Large intestine (tissue), 3 donors: ENCODE measurements at regions not wholly inside any gene's neighbourhood (a gene's known extent, or its start where the extent isn't known, plus 50 kb on each side); places are given as distances from the start of the nearest gene placed in this dataset.

ENCODE experiments used
- DNase-seq, 2 donors: peaks; one replicate each; pipeline versions ENCODE4 v3.0.0 to v3.0.0-alpha.2; 2013
- H3K27ac ChIP-seq: one replicate; pipeline ENCODE4 v1.5.1; 2013; ENCODE audit warnings: low read length
- H3K27me3 ChIP-seq: 2 replicates; pipeline ENCODE4 v1.6.1; 2013; ENCODE audit warnings: low read length; ENCODE audit not compliant: control insufficient read depth, insufficient read depth
- H3K36me3 ChIP-seq: 2 replicates; pipeline ENCODE4 v1.6.1; 2013; ENCODE audit warnings: low read length; ENCODE audit not compliant: control insufficient read depth, insufficient read depth
- H3K4me1 ChIP-seq: one replicate; pipeline ENCODE4 v1.6.1; 2013; ENCODE audit warnings: low read length; ENCODE audit not compliant: control insufficient read depth, insufficient read depth
- H3K4me3 ChIP-seq: one replicate; pipeline ENCODE4 v1.5.1; 2013; ENCODE audit warnings: low read length
- H3K9me3 ChIP-seq: one replicate; pipeline ENCODE4 v1.6.1; 2013; ENCODE audit warnings: mild to moderate bottlenecking, low read depth, low read length, moderate library complexity; ENCODE audit not compliant: control insufficient read depth
- WGBS: methylation state at CpG from one replicate; pipeline ENCODE4 v1.1.5; 2013; ENCODE audit warnings: low lambda C conversion rate; ENCODE audit not compliant: insufficient coverage; 5-methylcytosine and 5-hydroxymethylcytosine counted together

DNA sequence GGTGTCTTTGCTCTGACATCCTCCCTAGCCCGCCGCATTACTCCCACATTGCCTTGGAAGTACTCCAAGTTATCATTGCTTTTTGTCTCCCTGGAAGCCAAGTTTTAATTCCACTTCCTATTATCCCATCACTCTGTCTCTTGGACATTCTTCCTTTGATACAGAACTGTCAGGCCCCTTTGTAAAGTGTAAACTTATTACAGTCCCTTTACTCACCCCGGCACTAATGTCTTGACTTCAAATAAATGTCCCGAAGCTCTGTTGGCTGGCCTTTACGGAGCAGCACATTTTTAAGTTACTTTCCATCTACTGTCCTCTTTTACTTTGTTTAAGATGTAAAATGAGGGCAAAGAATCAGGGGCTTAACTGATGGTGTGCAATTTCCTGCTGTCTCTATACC is 223.5 kb upstream of the IGFBP7 start:
- Histone ChIP-seq H3K36me3 (no peaks in the 10 kb centered on the region), H3K9me3 (no peaks in the 10 kb centered on the region), H3K27me3 (no peaks in the 10 kb centered on the region), H3K27ac (no peak overlapping the region), H3K4me1 (no peaks in the 10 kb centered on the region), H3K4me3 (no peak overlapping the region)
- DNase-seq, result no peak
- WGBS, result 89% methylated on average over 3 of the region's 5 CpGs

DNA sequence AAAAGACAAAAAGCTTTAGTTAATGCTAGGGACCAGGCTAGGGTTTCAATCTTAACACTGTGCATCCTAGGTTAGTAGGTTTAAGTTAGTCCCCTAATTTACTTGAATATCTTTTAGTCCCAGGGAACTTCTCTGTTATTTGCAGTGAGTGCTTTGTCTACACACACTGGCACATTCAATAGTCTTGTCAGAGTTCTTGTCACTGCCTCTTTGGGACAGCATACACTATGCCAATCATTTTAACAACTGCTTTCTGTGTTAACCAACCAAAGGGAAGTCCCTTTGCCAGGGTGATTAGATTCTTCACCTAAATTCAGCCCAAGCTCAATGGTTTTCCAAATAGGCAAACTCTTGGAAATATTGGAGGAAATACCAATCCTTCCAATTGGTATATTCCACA is 221.8 kb upstream of the IGFBP7 start:
- DNase-seq, result no peak
- Histone ChIP-seq H3K4me1 (no peaks in the 10 kb centered on the region), H3K36me3 (no peaks in the 10 kb centered on the region), H3K27ac (no peak overlapping the region), H3K4me3 (no peak overlapping the region), H3K27me3 (no peaks in the 10 kb centered on the region), H3K9me3 (no peaks in the 10 kb centered on the region)

DNA sequence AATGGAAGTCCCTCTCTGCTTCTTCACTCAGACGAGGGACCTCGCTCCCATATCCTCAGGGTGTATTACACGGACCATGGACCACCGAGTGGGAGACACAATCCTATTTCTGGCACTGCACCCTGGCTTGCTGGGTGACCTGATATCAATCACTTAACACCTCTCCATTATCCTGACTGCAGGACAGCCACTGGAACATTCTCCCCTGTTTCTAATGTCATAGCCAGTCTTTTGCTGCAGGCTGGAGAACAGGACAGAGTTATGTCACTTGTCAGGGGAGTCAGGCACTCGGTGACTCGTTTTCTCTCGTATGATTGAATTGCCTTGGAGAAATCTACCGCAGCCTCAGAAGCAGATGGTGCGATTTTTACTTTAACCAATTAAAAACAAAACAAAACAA is 219.1 kb upstream of the IGFBP7 start:
- no peaks in the 10 kb centered on the region for H3K9me3 ChIP-seq
- H3K36me3 ChIP-seq, result no peaks in the 10 kb centered on the region
- DNase-seq, result no peak
- H3K4me1 ChIP-seq, result no peaks in the 10 kb centered on the region
- H3K4me3 ChIP-seq, result no peak overlapping the region
- WGBS, result 90% methylated on average over 4 of the region's 9 CpGs
- no peak overlapping the region for H3K27ac ChIP-seq
- no peaks in the 10 kb centered on the region for H3K27me3 ChIP-seq

- Histone ChIP-seq H3K4me1 (no peaks in the 10 kb centered on the region), H3K36me3 (no peaks in the 10 kb centered on the region), H3K27me3 (no peaks in the 10 kb centered on the region), H3K4me3 (no peak overlapping the region), H3K9me3 (no peaks in the 10 kb centered on the region), H3K27ac (no peak overlapping the region)
- WGBS, result 100% methylated on average over 1 of the region's 4 CpGs
- DNase-seq, result no peak
Measured at GRCh38 chr4:57324673-57325307, 214.6 kb upstream of the IGFBP7 start.

- Histone ChIP-seq H3K4me3 (no peak overlapping the region), H3K27me3 (no peaks in the 10 kb centered on the region), H3K9me3 (no peaks in the 10 kb centered on the region), H3K4me1 (no peaks in the 10 kb centered on the region), H3K36me3 (no peaks in the 10 kb centered on the region), H3K27ac (no peak overlapping the region)
- no peak for DNase-seq
- WGBS, result 80% methylated on average over 2 of the region's 4 CpGs
Measured at GRCh38 chr4:57320849-57321248, 210.7 kb upstream of the IGFBP7 start.

GRCh38 chr4:57320217-57320616 is 210.0 kb upstream of the IGFBP7 start:
- no peak overlapping the region for H3K4me3 ChIP-seq
- 75% methylated on average over 1 of the region's 3 CpGs for WGBS
- no peaks in the 10 kb centered on the region for H3K4me1 ChIP-seq
- H3K27me3 ChIP-seq, result no peaks in the 10 kb centered on the region
- no peak overlapping the region for H3K27ac ChIP-seq
- no peaks in the 10 kb centered on the region for H3K36me3 ChIP-seq
- no peaks in the 10 kb centered on the region for H3K9me3 ChIP-seq
- DNase-seq, result no peak

DNA sequence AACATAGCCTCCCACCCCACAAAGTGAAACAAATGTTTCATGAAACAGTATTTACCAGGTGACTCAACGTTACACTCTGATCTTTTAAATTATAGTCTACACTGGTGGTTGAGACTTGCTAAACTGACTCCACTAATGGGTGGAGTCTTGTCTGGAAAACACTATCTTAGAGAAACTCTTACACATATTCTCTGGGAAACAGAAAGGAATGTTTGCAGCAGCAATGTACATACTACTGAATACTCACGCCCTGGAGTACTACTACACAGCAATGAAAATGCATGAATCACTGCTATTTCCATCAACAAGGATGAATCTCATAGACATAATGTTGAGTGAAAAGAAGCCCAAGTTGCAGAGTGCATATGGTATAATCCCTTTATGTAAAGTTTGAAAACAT is 208.5 kb upstream of the IGFBP7 start:
- WGBS, result 80% methylated on average over 1 of the region's 2 CpGs
- no peak overlapping the region for H3K27ac ChIP-seq
- H3K9me3 ChIP-seq, result no peaks in the 10 kb centered on the region
- no peaks in the 10 kb centered on the region for H3K4me1 ChIP-seq
- H3K4me3 ChIP-seq, result no peak overlapping the region
- no peaks in the 10 kb centered on the region for H3K27me3 ChIP-seq
- DNase-seq, result no peak
- H3K36me3 ChIP-seq, result no peaks in the 10 kb centered on the region

DNA sequence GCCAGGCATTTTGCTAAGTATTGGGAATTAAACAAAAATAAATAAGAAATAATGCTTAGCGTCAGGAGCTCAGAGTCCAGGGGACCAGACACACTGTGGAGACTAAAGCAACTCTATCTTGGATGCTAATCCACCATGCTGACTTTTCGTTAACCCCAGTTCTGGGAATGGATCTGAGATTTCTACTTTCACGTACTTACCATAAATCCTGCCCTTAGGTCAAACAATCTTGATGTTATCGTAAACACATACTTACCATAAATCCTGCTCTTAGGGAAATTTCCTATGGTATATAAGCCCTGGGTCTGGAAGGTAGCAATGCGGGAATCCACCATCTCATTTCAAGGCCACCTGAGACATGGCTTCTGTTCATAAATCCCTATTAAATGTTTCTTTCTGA is 204.5 kb upstream of the IGFBP7 start:
- WGBS, result 100% methylated on average over 2 of the region's 5 CpGs
- H3K4me3 ChIP-seq, result no peak overlapping the region
- no peaks in the 10 kb centered on the region for H3K36me3 ChIP-seq
- no peaks in the 10 kb centered on the region for H3K4me1 ChIP-seq
- no peaks in the 10 kb centered on the region for H3K9me3 ChIP-seq
- no peak for DNase-seq
- no peak overlapping the region for H3K27ac ChIP-seq
- no peaks in the 10 kb centered on the region for H3K27me3 ChIP-seq

DNA sequence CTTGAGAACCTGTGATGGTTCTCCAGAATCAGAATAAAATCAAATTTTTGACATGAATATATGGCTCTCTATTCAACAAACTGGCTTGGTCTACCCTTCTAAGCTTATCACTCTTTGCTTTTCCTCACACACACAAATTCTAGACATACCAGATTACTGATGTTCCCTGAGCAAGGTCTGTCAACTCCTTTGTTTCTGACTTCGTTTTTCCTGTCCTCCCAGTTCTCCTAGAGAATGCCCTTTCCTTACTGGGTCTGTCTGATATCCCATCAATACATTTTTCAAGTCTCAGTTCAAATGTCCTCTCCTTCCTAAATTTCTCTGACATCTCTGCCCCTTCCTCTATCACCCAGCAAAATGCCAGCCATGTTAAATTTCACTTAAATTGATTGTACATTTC is 202.1 kb upstream of the IGFBP7 start:
- Histone ChIP-seq H3K27ac (no peak overlapping the region), H3K9me3 (no peaks in the 10 kb centered on the region), H3K27me3 (no peaks in the 10 kb centered on the region), H3K4me3 (no peak overlapping the region), H3K36me3 (no peaks in the 10 kb centered on the region), H3K4me1 (no peaks in the 10 kb centered on the region)
- WGBS, result 11% methylated on average over 1 of the region's 1 CpG
- no peak for DNase-seq

- Histone ChIP-seq H3K36me3 (no peaks in the 10 kb centered on the region), H3K9me3 (no peaks in the 10 kb centered on the region), H3K4me1 (no peaks in the 10 kb centered on the region), H3K27ac (no peak overlapping the region), H3K4me3 (no peak overlapping the region), H3K27me3 (no peaks in the 10 kb centered on the region)
- DNase-seq, result no peak
- no CpG with 5 or more reads among the region's 1 CpG for WGBS
Measured at GRCh38 chr4:57309658-57310057, 199.5 kb upstream of the IGFBP7 start.

GRCh38 chr4:57308301-57308700 is 198.1 kb upstream of the IGFBP7 start:
- H3K9me3 ChIP-seq, result no peaks in the 10 kb centered on the region
- H3K4me1 ChIP-seq, result no peaks in the 10 kb centered on the region
- WGBS, result no CpG with 5 or more reads among the region's 2 CpGs
- H3K4me3 ChIP-seq, result no peak overlapping the region
- DNase-seq, result no peak
- no peak overlapping the region for H3K27ac ChIP-seq
- H3K27me3 ChIP-seq, result no peaks in the 10 kb centered on the region
- no peaks in the 10 kb centered on the region for H3K36me3 ChIP-seq
